Liver (tissue), 8 donors: ENCODE measurements at regions not wholly inside any gene's neighbourhood (a gene's known extent, or its start where the extent isn't known, plus 50 kb on each side); places are given as distances from the start of the nearest gene placed in this dataset.
A peak's percentile ranks its signal among the peaks of the same experiment; 100 is the strongest.

Experiments used
- DNase-seq: peaks from one replicate; pipeline ENCODE4 v3.0.0-alpha.2; 2017; ENCODE audit warnings: low spot score
- H3K27ac ChIP-seq, 2 donors: one replicate each; pipeline ENCODE4 v1.7.0; 2013; ENCODE audit warnings: inconsistent platforms in 2 of 2, low read length in 2 of 2, control low read depth in 1 of 2, low read depth in 1 of 2, mild to moderate bottlenecking in 1 of 2
- H3K27me3 ChIP-seq, 4 donors: one replicate each; pipeline versions ENCODE4 v1.6.1 to v1.7.0; 2013; ENCODE audit warnings: low read length in 3 of 4, inconsistent platforms in 1 of 4, mild to moderate bottlenecking in 1 of 4, moderate library complexity in 1 of 4; ENCODE audit not compliant: control insufficient read depth in 4 of 4, insufficient read depth in 4 of 4
- H3K36me3 ChIP-seq, 4 donors: one replicate each; pipeline versions ENCODE4 v1.6.1 to v1.7.0; 2013; ENCODE audit warnings: low read length in 3 of 4, mild to moderate bottlenecking in 3 of 4, low read depth in 1 of 4, moderate library complexity in 1 of 4; ENCODE audit not compliant: control insufficient read depth in 4 of 4, insufficient read depth in 3 of 4
- H3K4me1 ChIP-seq, 4 donors: one replicate each; pipeline versions ENCODE4 v1.6.1 to v1.7.0; 2013; ENCODE audit warnings: low read length in 3 of 4, mild to moderate bottlenecking in 3 of 4, moderate library complexity in 1 of 4; ENCODE audit not compliant: control insufficient read depth in 4 of 4, insufficient read depth in 4 of 4
- H3K4me3 ChIP-seq, 3 donors: one replicate each; pipeline versions ENCODE4 v1.6.1 to v1.7.0; 2013; ENCODE audit warnings: low read length in 3 of 3, control low read depth in 1 of 3, low read depth in 1 of 3, mild to moderate bottlenecking in 1 of 3
- H3K9ac ChIP-seq, 2 donors: one replicate each; pipeline ENCODE4 v1.7.0; 2013; ENCODE audit warnings: low read length in 2 of 2, mild to moderate bottlenecking in 2 of 2, moderate library complexity in 2 of 2, control low read depth in 1 of 2, low read depth in 1 of 2
- H3K9me3 ChIP-seq, 4 donors: one replicate each; pipeline versions ENCODE4 v1.6.1 to v1.7.0; 2013; ENCODE audit warnings: low read length in 3 of 4; ENCODE audit not compliant: control insufficient read depth in 4 of 4
- EGR1 ChIP-seq, 2 donors: IDR thresholded peaks; 2 replicates each; pipeline ENCODE4 v1.6.1; 2016 to 2018; ENCODE audit warnings: antibody characterized with exemption in 2 of 2, low read depth in 2 of 2
- FOXA1 ChIP-seq: IDR thresholded peaks from 2 replicates; pipeline ENCODE4 v1.6.1; 2016; ENCODE audit warnings: antibody characterized with exemption
- FOXA2 ChIP-seq: IDR thresholded peaks from 2 replicates; pipeline ENCODE4 v1.6.1; 2016; ENCODE audit warnings: antibody characterized with exemption
- GABPA ChIP-seq, 2 donors: IDR thresholded peaks in 1 of 2; conservative IDR thresholded peaks in 1 of 2; 2 replicates each; pipeline ENCODE4 v1.6.1; 2016; ENCODE audit warnings: antibody characterized with exemption in 2 of 2, mild to moderate bottlenecking in 1 of 2, moderate library complexity in 1 of 2
- HNF4A ChIP-seq, 2 donors: conservative IDR thresholded peaks; 2 replicates each; pipeline ENCODE4 v1.6.1; 2016; ENCODE audit warnings: antibody characterized with exemption in 2 of 2, mild to moderate bottlenecking in 2 of 2
- HNF4G ChIP-seq: IDR thresholded peaks from 2 replicates; pipeline ENCODE4 v1.6.1; 2016; ENCODE audit warnings: antibody characterized with exemption
- JUND ChIP-seq, 2 donors: IDR thresholded peaks; 2 replicates each; pipeline ENCODE4 v1.6.1; 2016; ENCODE audit warnings: antibody characterized with exemption in 2 of 2
- NR2F2 ChIP-seq: IDR thresholded peaks from 2 replicates; pipeline ENCODE4 v1.6.1; 2016; ENCODE audit warnings: antibody characterized with exemption
- RAD21 ChIP-seq, 2 donors: IDR thresholded peaks; 2 replicates each; pipeline ENCODE4 v1.6.1; 2016; ENCODE audit warnings: antibody characterized with exemption in 2 of 2, mild to moderate bottlenecking in 2 of 2
- RXRA ChIP-seq, 2 donors: IDR thresholded peaks; 2 replicates each; pipeline ENCODE4 v1.6.1; 2017 to 2018; ENCODE audit warnings: antibody characterized with exemption in 2 of 2, mild to moderate bottlenecking in 1 of 2
- SP1 ChIP-seq: IDR thresholded peaks from 2 replicates; pipeline ENCODE4 v1.6.1; 2018; ENCODE audit warnings: antibody characterized with exemption, mild to moderate bottlenecking
- TAF1 ChIP-seq: conservative IDR thresholded peaks from 2 replicates; pipeline ENCODE4 v1.6.1; 2016; ENCODE audit warnings: antibody characterized with exemption, mild to moderate bottlenecking
- YY1 ChIP-seq: IDR thresholded peaks from 2 replicates; pipeline ENCODE4 v1.6.1; 2016; ENCODE audit warnings: antibody characterized with exemption, mild to moderate bottlenecking
- WGBS: extraction: QIAGEN DNeasy Blood & Tissue Kit; methylation state at CpG from one replicate; pipeline ENCODE4 v1.1.7; 2013; 5-methylcytosine and 5-hydroxymethylcytosine counted together
- TF ChIP-seq, protein P1 (sequence below): IDR thresholded peaks from 2 replicates; pipeline ENCODE4 v1.6.1; 2016; ENCODE audit warnings: antibody characterized with exemption, mild to moderate bottlenecking
- TF ChIP-seq, protein P2 (sequence below): IDR thresholded peaks from 2 replicates; pipeline ENCODE4 v1.6.1; 2016; ENCODE audit warnings: antibody characterized with exemption
- TF ChIP-seq, protein P3 (sequence below): IDR thresholded peaks from 2 replicates; pipeline ENCODE4 v1.6.1; 2016; ENCODE audit warnings: antibody characterized with exemption
- TF ChIP-seq, protein P4 (sequence below): fragments of 150-350 bp; IDR thresholded peaks from 2 replicates; pipeline ENCODE4 v1.5.1; 2017; ENCODE audit warnings: improper control_type of control experiment, low read depth, low read length; ENCODE audit not compliant: missing input control
- TF ChIP-seq, protein P5 (sequence below): IDR thresholded peaks from 2 replicates; pipeline ENCODE4 v1.6.1; 2016; ENCODE audit warnings: antibody characterized with exemption
- donor health status: healthy.
- donor health status: healthy.
- donor health status: healthy.
- donor health status: healthy.
- donor health status: healthy.

DNA sequence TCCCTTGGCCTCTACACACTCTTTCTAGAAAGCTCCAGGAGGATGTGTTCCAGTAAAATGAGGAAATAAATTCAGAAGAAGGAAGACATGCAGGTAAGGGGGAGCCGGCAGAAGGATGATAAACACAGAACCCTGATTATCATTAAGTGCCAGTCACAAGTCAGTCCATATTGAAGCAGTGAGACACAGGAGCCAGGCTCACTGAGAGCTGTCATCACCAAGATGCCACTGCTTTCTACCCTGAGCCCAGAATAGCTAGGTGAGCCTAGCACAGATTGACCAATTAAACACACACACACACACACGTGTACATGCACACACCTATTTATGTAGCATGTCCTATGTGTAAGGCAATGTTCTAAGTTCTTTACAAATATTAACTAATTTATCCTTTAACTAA lies 211.4 kb upstream of the IPO5 start:
- Histone ChIP-seq H3K4me3 (no peak overlapping the region), H3K4me1 (no peaks in the 10 kb centered on the region), H3K9ac (no peak overlapping the region), H3K27ac (no peak overlapping the region), H3K9me3 (no peaks in the 10 kb centered on the region), H3K27me3 (no peaks in the 10 kb centered on the region), H3K36me3 (no peaks in the 10 kb centered on the region)
- WGBS: 79% methylated on average over 2 of the region's 2 CpGs
- TF ChIP-seq YY1 (no peak), TAF1 (no peak), EGR1 (IDR thresholded peaks at IDR 0.05; ENCODE audit: low read depth in 2 of 2) (no peak), NR2F2 (no peak), RAD21 (IDR thresholded peaks at IDR 0.05) (no peak), RXRA (IDR thresholded peaks at IDR 0.05) (no peak), GABPA (IDR thresholded peaks at IDR 0.05 in 1 of 2, conservative IDR thresholded peaks at IDR 0.05 in 1 of 2) (no peak), HNF4G (no peak), HNF4A (conservative IDR thresholded peaks at IDR 0.05) (no peak), FOXA1 (no peak), JUND (IDR thresholded peaks at IDR 0.05) (no peak), SP1 (no peak), FOXA2 (no peak)
- TF ChIP-seq, protein P1, sequence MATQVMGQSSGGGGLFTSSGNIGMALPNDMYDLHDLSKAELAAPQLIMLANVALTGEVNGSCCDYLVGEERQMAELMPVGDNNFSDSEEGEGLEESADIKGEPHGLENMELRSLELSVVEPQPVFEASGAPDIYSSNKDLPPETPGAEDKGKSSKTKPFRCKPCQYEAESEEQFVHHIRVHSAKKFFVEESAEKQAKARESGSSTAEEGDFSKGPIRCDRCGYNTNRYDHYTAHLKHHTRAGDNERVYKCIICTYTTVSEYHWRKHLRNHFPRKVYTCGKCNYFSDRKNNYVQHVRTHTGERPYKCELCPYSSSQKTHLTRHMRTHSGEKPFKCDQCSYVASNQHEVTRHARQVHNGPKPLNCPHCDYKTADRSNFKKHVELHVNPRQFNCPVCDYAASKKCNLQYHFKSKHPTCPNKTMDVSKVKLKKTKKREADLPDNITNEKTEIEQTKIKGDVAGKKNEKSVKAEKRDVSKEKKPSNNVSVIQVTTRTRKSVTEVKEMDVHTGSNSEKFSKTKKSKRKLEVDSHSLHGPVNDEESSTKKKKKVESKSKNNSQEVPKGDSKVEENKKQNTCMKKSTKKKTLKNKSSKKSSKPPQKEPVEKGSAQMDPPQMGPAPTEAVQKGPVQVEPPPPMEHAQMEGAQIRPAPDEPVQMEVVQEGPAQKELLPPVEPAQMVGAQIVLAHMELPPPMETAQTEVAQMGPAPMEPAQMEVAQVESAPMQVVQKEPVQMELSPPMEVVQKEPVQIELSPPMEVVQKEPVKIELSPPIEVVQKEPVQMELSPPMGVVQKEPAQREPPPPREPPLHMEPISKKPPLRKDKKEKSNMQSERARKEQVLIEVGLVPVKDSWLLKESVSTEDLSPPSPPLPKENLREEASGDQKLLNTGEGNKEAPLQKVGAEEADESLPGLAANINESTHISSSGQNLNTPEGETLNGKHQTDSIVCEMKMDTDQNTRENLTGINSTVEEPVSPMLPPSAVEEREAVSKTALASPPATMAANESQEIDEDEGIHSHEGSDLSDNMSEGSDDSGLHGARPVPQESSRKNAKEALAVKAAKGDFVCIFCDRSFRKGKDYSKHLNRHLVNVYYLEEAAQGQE: no peak
- TF ChIP-seq, protein P2, sequence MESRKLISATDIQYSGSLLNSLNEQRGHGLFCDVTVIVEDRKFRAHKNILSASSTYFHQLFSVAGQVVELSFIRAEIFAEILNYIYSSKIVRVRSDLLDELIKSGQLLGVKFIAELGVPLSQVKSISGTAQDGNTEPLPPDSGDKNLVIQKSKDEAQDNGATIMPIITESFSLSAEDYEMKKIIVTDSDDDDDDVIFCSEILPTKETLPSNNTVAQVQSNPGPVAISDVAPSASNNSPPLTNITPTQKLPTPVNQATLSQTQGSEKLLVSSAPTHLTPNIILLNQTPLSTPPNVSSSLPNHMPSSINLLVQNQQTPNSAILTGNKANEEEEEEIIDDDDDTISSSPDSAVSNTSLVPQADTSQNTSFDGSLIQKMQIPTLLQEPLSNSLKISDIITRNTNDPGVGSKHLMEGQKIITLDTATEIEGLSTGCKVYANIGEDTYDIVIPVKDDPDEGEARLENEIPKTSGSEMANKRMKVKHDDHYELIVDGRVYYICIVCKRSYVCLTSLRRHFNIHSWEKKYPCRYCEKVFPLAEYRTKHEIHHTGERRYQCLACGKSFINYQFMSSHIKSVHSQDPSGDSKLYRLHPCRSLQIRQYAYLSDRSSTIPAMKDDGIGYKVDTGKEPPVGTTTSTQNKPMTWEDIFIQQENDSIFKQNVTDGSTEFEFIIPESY: no peak
- TF ChIP-seq, protein P3, sequence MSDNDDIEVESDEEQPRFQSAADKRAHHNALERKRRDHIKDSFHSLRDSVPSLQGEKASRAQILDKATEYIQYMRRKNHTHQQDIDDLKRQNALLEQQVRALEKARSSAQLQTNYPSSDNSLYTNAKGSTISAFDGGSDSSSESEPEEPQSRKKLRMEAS: no peak
- TF ChIP-seq, protein P4, sequence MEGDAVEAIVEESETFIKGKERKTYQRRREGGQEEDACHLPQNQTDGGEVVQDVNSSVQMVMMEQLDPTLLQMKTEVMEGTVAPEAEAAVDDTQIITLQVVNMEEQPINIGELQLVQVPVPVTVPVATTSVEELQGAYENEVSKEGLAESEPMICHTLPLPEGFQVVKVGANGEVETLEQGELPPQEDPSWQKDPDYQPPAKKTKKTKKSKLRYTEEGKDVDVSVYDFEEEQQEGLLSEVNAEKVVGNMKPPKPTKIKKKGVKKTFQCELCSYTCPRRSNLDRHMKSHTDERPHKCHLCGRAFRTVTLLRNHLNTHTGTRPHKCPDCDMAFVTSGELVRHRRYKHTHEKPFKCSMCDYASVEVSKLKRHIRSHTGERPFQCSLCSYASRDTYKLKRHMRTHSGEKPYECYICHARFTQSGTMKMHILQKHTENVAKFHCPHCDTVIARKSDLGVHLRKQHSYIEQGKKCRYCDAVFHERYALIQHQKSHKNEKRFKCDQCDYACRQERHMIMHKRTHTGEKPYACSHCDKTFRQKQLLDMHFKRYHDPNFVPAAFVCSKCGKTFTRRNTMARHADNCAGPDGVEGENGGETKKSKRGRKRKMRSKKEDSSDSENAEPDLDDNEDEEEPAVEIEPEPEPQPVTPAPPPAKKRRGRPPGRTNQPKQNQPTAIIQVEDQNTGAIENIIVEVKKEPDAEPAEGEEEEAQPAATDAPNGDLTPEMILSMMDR: no peak
- TF ChIP-seq, protein P5, sequence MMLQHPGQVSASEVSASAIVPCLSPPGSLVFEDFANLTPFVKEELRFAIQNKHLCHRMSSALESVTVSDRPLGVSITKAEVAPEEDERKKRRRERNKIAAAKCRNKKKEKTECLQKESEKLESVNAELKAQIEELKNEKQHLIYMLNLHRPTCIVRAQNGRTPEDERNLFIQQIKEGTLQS: no peak
- no peak for DNase-seq

DNA sequence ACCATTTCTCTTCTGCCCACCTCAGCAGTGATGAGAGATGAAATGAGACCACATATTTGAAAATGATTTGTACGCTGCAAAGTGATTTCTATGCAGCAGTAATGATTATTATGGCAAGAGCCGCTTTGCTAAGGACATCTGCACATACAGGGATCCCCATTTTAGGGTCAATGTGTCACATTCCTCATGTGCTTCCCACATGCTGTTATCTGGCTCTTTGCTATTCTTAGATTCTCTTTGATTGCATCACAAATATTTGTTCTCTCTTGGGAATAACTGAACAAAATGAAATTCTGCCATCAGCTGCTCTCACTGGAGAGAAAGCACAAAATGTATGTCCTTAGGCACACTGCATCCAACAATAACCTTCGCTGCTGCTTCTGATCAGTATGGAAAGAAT lies 209.5 kb upstream of the IPO5 start:
- WGBS: 61% methylated on average over 3 of the region's 3 CpGs
- H3K9ac ChIP-seq: no peak overlapping the region
- TF ChIP-seq RXRA (IDR thresholded peaks at IDR 0.05): no peak
- no peak for TF ChIP-seq FOXA2
- no peak for TF ChIP-seq JUND (IDR thresholded peaks at IDR 0.05)
- TF ChIP-seq, protein P3: no peak
- TF ChIP-seq NR2F2: peak; percentile 58
- H3K27ac ChIP-seq: no peak overlapping the region
- no peaks in the 10 kb centered on the region for H3K36me3 ChIP-seq
- no peaks in the 10 kb centered on the region for H3K9me3 ChIP-seq
- H3K4me3 ChIP-seq: no peak overlapping the region
- no peaks in the 10 kb centered on the region for H3K27me3 ChIP-seq
- H3K4me1 ChIP-seq: no peaks in the 10 kb centered on the region
- DNase-seq: no peak
